IMR-90 (cell line): ENCODE measurements at regions not wholly inside any gene's neighbourhood (a gene's known extent, or its start where the extent isn't known, plus 50 kb on each side); places are given as distances from the start of the nearest gene placed in this dataset.

Experiments used
- ATAC-seq: fragments of 200-7000 bp; cut with Tn5 transposase; 2 replicates; pipeline ENCODE4 v1.9.1; 2020; ENCODE audit warnings: low read depth, mild to moderate bottlenecking, moderate library complexity
- BruUV-seq: library from RNA; stranded (reverse); fragments of 400-500 nt; replicated peaks from 2 replicates; lab custom pipeline; 2021; lab: Mats Ljungman, UMichigan
- CTCF ChIA-PET: fragments of 300-600 bp; formaldehyde crosslinking; extraction: SDS; loops from one replicate; lab custom pipeline; 2021; ENCODE audit warnings: antibody characterized with exemption; lab: Yijun Ruan, JAX
- POLR2A ChIA-PET: fragments of 300-600 bp; sonication (Branson Sonifier 250); formaldehyde crosslinking; loops from one replicate; lab custom pipeline; 2022; ENCODE audit warnings: antibody characterized with exemption; ENCODE audit not compliant: unreplicated experiment; lab: Charles Lee
- DNase-seq: peaks from one replicate; pipeline ENCODE4 v3.0.0; 2013
- H2AFZ ChIP-seq: replicated peaks from 2 replicates; pipeline ENCODE3; 2013; ENCODE audit warnings: low read length, mild to moderate bottlenecking; ENCODE audit not compliant: poor library complexity
- H2AK5ac ChIP-seq: 2 replicates; pipeline ENCODE4 v1.6.1; 2013; ENCODE audit warnings: low read depth, low read length, inconsistent platforms
- H2AK9ac ChIP-seq: replicated peaks from 2 replicates; pipeline ENCODE3; 2013; ENCODE audit warnings: mild to moderate bottlenecking, low read depth, low read length, moderate library complexity; ENCODE audit not compliant: poor library complexity
- H2BK120ac ChIP-seq: 2 replicates; pipeline ENCODE4 v1.6.1; 2013; ENCODE audit warnings: low read depth, low read length, inconsistent platforms
- H2BK15ac ChIP-seq: 3 replicates; pipeline ENCODE4 v1.6.1; 2013; ENCODE audit warnings: low read depth, low read length, inconsistent platforms
- H2BK20ac ChIP-seq: 2 replicates; pipeline ENCODE4 v1.6.1; 2013; ENCODE audit warnings: low read depth, mild to moderate bottlenecking, inconsistent platforms, low read length, moderate library complexity
- H2BK5ac ChIP-seq: 2 replicates; pipeline ENCODE4 v1.6.1; 2013; ENCODE audit warnings: mild to moderate bottlenecking, low read depth, low read length, inconsistent platforms; ENCODE audit not compliant: poor library complexity, severe bottlenecking
- H3K14ac ChIP-seq: replicated peaks from 2 replicates; pipeline ENCODE4 v1.6.1; 2013; ENCODE audit warnings: low read depth, low read length, inconsistent platforms
- H3K18ac ChIP-seq: 2 replicates; pipeline ENCODE4 v1.6.1; 2013; ENCODE audit warnings: low read depth, low read length, control low read depth
- H3K23ac ChIP-seq: 2 replicates; pipeline ENCODE4 v1.6.1; 2013; ENCODE audit warnings: low read depth, low read length, inconsistent platforms
- H3K27ac ChIP-seq: 2 replicates; pipeline ENCODE4 v1.5.1; 2013; ENCODE audit warnings: mild to moderate bottlenecking, control low read depth, low read length; ENCODE audit not compliant: insufficient read depth
- H3K27me3 ChIP-seq: 2 replicates; pipeline ENCODE4 v1.6.1; 2013; ENCODE audit warnings: low read length; ENCODE audit not compliant: control insufficient read depth, insufficient read depth
- H3K36me3 ChIP-seq: 2 replicates; pipeline ENCODE4 v1.6.1; 2013; ENCODE audit warnings: low read length, mixed read lengths; ENCODE audit not compliant: control insufficient read depth, insufficient read depth
- H3K4ac ChIP-seq: 2 replicates; pipeline ENCODE4 v1.6.1; 2013; ENCODE audit warnings: low read depth, low read length, inconsistent platforms
- H3K4me1 ChIP-seq: 2 replicates; pipeline ENCODE4 v1.6.1; 2013; ENCODE audit warnings: low read length, mixed read lengths; ENCODE audit not compliant: control insufficient read depth, insufficient read depth
- H3K4me2 ChIP-seq: 2 replicates; pipeline ENCODE4 v1.6.1; 2013; ENCODE audit warnings: low read depth, mild to moderate bottlenecking, control low read depth, low read length, moderate library complexity
- H3K4me3 ChIP-seq: 2 replicates; pipeline ENCODE4 v1.5.1; 2013; ENCODE audit warnings: low read depth, mild to moderate bottlenecking, control low read depth, low read length, moderate library complexity; ENCODE audit not compliant: insufficient read depth
- H3K56ac ChIP-seq: 2 replicates; pipeline ENCODE4 v1.6.1; 2013; ENCODE audit warnings: low read length, inconsistent platforms; ENCODE audit not compliant: insufficient read depth; ENCODE audit errors: extremely low read depth
- H3K79me1 ChIP-seq, 2 experiments: 2 replicates each; pipeline ENCODE4 v1.6.1; 2013; ENCODE audit warnings: low read length in 2 of 2, inconsistent platforms in 1 of 2, low read depth in 1 of 2
- H3K9ac ChIP-seq: 2 replicates; pipeline ENCODE4 v1.6.1; 2013; ENCODE audit warnings: low read depth, low read length, control low read depth
- H3K9me1 ChIP-seq: 2 replicates; pipeline ENCODE4 v1.6.1; 2013; ENCODE audit warnings: low read length, inconsistent platforms; ENCODE audit not compliant: insufficient read depth
- H3K9me3 ChIP-seq: 2 replicates; pipeline ENCODE4 v1.6.1; 2013; ENCODE audit warnings: low read length; ENCODE audit not compliant: control insufficient read depth, insufficient read depth
- H4K20me1 ChIP-seq: 2 replicates; pipeline ENCODE4 v1.6.1; 2013; ENCODE audit warnings: low read length, inconsistent platforms; ENCODE audit not compliant: insufficient read depth
- H4K5ac ChIP-seq: 2 replicates; pipeline ENCODE4 v1.6.1; 2013; ENCODE audit warnings: mild to moderate bottlenecking, low read depth, low read length, control low read depth
- H4K8ac ChIP-seq, 2 experiments: 2 replicates each; pipeline ENCODE4 v1.6.1; 2013; ENCODE audit warnings: low read depth in 2 of 2, low read length in 2 of 2, control low read depth in 1 of 2, inconsistent platforms in 1 of 2
- H4K91ac ChIP-seq: 2 replicates; pipeline ENCODE4 v1.6.1; 2013; ENCODE audit warnings: low read depth, low read length, inconsistent platforms; ENCODE audit not compliant: insufficient read depth
- BHLHE40 ChIP-seq: fragments of 150-350 bp; IDR thresholded peaks from 2 replicates; pipeline ENCODE4 v1.6.1; 2016; ENCODE audit warnings: mild to moderate bottlenecking, low read depth, low read length
- FOS ChIP-seq: fragments of 150-350 bp; IDR thresholded peaks from 2 replicates; pipeline ENCODE4 v1.6.1; 2016; ENCODE audit warnings: low read depth, low read length
- WGBS, 2 experiments: methylation state at CpG; one replicate each; pipeline versions ENCODE4 v1.1.5 to v1.1.7; 2013; ENCODE audit warnings: missing lambda C conversion rate in 2 of 2; ENCODE audit not compliant: insufficient read length in 1 of 2; ENCODE audit errors: extremely low coverage in 2 of 2; 5-methylcytosine and 5-hydroxymethylcytosine counted together
- dilution Hi-C: fragments of 300-500 bp; cut with HindIII; formaldehyde crosslinking; loops from one replicate; pipeline ENCODE4 v1.14.3; 2018; ENCODE audit warnings: low sequenced_read_pairs; ENCODE audit not compliant: unreplicated experiment
- in situ Hi-C: fragments of 300-500 bp; cut with MboI; formaldehyde crosslinking; loops from 3 replicates; pipeline ENCODE4 v1.14.3; 2019; ENCODE audit warnings: low sequenced_read_pairs, inconsistent platforms, mixed read lengths
- intact Hi-C: fragments of 100-400 bp; cut with micrococcal nuclease; formaldehyde crosslinking; loops from 2 replicates; pipeline ENCODE4 v1.10.0; 2022

DNA sequence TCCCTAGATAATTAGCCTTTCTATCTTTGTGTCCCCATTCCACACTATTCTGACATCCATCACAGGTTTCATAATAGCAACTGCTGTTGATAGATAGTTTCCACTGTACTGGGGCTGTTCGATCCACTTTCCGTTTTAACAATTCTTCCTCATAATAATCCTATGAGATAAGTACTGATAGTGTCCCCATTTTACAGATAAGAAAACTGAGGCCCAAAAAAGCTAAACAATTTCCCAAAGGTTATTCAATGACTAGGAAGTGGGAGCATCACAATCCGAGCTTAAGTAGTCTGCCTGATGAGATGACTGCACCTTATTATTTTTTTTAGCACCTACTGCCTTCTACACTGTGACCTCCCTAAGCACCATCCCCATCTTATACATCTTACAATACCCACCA lies 569.2 kb downstream of the STK39 start:
- ATAC-seq, result no peak
- dilution Hi-C loops, result no loop called here

More for the DNA sequence above, 569.2 kb downstream of the STK39 start:
- ChIA-PET CTCF (interaction anchor here (0.6 kb wide), 1 partner anchor 54 kb away, joined by 3 read pairs; no protein-coding TSS in a partner anchor), POLR2A (no interaction called here)
- Histone ChIP-seq H3K9me3 (no peaks in the 10 kb centered on the region; the same call in 1 of the 2 replicates), H2AK9ac (no peak overlapping the region), H4K5ac (no peak overlapping the region), H3K9ac (no peak overlapping the region), H4K20me1 (no peaks in the 10 kb centered on the region), H3K18ac (no peak overlapping the region), H3K23ac (no peak overlapping the region), H2BK120ac (no peak overlapping the region), H3K14ac (no peak overlapping the region), H3K36me3 (no peaks in the 10 kb centered on the region), H3K27ac (no peak overlapping the region), H4K8ac (no peak overlapping the region), H3K4me2 (no peak overlapping the region), H3K79me1 (no peaks in the 10 kb centered on the region), H3K56ac (no peak overlapping the region), H2BK15ac (no peak overlapping the region), H3K4ac (no peak overlapping the region), H2BK20ac (no peak overlapping the region), H3K4me1 (no peaks in the 10 kb centered on the region), H2AK5ac (no peak overlapping the region), H2BK5ac (no peak overlapping the region), H4K91ac (no peak overlapping the region), H3K27me3 (no peaks in the 10 kb centered on the region), H2AFZ (no peak overlapping the region), H3K9me1 (no peaks in the 10 kb centered on the region), H3K4me3 (no peak overlapping the region)
- intact Hi-C loops, result no loop called here
- TF ChIP-seq BHLHE40, result no peak
- TF ChIP-seq FOS, result no peak
- BruUV-seq, result no TSS peak
- whole genome bisulfite sequencing, 2 experiments, result no CpG with 5 or more reads among the region's 3 CpGs
- DNase-seq, result no peak
- in situ Hi-C loops, result loop anchor here (25.0 kb wide), 1 partner anchor 434 kb away; no protein-coding TSS in a partner anchor
